ELR (cell line): ENCODE measurements at regions not wholly inside any gene's neighbourhood (a gene's known extent, or its start where the extent isn't known, plus 50 kb on each side); places are given as distances from the start of the nearest gene placed in this dataset.
"Not testable (repeated sequence)": the region's sequence is repeated elsewhere in the genome, so short reads cannot be mapped to it uniquely, and the experiment has no call there.

Experiments
- DNase-seq: peaks from one replicate; pipeline ENCODE4 v3.0.0-alpha.2; 2015; ENCODE audit warnings: low read depth

DNA sequence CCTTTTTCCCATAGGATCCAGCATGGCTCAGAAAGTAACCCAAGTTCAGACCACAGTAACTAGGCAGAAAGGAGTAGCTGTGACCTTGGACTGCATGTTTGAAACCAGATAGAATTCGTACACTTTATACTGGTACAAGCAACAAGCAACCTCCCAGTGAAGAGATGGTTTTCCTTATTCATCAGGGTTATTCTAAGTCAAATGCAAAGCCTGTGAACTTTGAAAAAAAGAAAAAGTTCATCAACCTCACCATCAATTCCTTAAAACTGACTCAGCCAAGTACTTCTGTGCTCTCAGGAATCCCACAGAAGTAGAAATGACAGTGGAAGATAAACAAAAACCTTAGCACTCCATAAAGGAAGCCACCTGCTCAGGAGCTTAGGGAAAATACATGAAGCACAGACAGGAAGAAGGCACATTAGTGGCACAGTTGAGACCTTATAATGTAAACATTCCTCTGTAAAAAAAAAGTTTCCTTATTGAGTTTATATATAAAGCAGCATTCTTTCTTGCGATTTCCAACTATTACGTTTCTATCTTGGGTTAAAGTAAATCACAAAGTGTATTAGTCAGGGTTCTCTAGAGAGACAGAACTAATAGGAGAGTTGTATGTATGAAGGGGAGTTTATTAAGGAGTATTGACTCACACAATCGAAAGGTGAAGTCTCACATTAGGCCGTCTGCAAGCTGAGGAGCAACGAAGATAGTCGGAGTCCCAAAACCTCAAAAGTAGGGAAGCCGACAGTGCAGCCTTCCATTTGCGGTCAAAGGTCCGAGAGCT lies 398.4 kb downstream of the DAD1 start:
- DNase-seq: peak; percentile 17

DNA sequence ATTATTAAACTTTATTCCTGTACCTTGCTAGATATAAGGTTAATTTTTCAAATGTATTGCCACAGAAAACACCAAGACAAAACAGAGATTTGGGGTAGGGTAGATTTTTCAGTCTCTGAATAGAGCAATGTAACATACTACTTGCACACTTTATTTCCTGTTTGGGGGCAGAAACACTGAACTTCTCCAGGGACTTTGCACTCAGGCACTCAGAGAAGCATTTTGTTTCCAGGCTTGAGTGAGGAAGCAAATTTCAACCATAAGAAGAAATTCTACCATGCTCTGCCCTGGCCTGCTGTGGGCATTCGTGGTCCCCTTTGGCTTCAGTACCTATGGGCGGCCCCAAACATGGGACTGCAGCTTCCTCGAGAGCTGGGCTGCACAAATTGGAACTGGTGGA lies 399.1 kb downstream of the DAD1 start:
- no peak for DNase-seq

DNA sequence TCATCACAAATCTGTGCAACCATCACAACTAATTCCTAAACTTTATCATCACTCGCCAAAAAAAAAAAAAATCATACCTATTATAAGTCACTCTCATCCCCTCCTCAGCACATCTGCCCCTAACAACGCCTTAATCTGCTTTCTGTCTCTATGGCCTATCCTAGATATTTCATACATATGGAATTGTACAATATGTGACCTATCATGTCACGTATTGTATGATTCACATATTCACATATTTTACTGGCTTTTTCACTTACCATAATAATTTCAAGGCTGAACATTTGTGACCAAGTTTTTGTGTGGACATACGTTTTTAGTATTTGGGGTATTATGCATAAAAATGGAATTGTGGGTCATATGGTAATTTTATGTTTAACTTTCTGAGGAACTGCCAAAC lies 400.7 kb downstream of the DAD1 start:
- DNase-seq: peak; percentile 3

DNA sequence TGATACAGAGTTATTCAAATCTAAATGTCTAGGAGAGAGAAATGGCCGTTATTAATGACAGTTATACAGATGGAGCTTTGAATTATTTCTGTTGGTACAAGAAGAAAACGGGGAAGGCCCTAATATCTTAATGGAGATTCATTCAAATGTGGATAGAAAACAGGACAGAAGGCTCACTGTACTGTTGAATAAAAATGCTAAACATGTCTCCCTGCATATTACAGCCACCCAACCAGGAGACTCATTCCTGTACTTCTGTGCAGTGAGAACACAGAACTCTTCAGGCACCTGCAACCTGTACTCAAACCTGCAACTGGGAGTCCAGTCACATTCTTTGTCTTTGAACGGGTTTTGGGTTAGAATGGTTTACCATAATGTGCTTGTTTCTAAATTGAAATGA lies 403.2 kb downstream of the DAD1 start:
- no peak for DNase-seq

DNA sequence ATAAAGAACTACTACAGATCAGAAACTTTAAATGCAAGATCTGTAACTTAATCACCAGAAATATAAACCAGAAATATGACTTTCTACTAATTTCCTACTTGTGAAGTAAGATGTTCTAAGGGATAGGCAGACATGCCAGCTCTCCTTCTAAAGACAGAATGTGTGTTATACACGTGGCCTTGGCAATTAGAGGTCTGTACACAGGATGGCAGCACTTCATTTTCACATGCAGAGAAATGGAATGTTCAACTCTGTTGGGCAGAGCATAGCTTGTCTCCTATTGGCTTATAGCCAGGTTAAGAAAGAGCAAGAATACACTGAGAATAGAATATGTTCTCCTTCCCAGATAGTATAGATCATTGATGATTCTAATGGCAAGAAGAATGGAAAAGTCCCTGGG lies 403.8 kb downstream of the DAD1 start:
- no peak for DNase-seq

DNA sequence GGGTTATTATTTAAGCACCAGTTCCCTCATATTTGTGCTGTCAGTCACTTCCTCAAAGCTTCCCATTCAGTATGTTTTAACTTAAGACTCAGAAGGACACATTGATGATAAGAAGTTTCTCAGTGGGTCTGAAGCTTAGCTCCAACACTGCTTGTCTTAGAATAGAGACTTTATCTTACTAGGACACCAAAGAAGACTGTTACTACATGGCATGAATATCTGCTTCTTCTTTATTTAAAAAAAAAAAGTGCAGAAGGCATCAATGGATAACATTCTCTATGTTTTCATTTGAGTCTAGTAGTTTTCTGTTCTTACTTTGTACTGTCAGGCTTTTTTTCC lies 404.2 kb downstream of the DAD1 start:
- DNase-seq: no peak

DNA sequence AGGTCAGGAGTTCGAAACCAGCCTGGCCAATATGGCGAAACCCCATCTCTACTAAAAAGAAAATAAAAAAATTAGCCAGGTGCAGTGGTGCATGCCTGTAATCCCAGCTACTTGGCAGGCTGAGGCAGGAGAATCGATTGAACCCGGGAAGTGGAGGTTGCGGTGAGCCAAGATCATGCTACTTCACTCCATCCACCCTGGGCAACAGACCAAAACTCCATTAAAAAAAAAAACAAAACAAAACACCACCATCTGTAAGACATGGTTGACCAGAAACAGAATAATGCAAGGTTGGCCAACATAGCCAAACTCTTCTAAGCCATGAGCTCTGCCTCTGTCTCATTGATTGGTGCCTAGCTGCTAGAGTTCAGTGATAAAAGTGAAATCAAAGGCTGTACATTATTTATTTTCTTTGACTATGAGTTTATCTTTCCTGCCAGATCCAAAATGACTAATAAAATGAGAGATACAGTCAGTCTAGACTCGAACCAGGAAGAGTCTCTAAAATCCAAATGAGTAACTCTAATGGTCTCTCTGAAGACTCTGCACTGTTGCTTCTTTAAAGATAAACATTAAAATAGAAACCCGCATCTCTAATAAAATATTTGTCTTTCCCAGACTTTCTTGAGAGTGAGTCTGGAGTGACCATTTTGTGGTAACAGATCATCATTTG lies 404.7 kb downstream of the DAD1 start:
- DNase-seq: peak; percentile 2

DNA sequence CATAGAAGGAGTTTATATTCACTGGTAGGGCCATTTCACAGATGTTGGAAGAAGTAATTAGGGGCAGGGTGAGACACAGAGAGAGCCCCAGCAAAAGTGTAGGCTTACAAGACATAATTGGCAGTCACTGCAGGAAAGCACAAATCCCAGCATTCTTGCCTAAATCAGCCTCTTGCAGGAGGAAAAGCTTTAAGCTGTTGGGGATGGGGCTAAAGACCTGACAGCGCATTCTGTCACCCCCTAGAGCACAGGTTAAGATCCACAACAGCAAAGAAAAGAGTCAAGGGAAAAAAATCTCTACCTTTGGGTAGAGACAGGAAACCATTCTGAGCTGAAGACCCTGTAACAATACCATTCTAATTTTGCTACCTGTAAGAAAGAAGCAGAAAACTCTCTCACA lies 409.0 kb downstream of the DAD1 start:
- DNase-seq: no peak

DNA sequence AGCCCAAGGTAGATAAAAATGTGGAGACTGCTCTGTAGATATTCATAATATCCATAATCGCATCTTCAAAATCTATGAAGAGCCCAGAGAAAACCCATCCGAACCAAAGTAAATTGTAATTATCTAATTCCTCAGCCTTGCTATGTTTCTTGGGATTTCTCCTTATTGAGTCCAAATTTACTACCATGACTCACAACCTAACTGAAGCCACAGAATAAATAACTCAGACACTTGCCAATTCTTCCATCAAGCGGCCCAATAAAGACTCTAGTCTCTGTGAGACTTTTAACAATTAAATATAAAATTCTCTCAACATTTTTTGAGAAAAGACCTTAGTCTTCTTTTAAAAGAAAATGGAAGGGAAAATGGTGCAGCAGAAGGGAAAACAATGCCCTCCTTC lies 409.8 kb downstream of the DAD1 start:
- DNase-seq: no peak

DNA sequence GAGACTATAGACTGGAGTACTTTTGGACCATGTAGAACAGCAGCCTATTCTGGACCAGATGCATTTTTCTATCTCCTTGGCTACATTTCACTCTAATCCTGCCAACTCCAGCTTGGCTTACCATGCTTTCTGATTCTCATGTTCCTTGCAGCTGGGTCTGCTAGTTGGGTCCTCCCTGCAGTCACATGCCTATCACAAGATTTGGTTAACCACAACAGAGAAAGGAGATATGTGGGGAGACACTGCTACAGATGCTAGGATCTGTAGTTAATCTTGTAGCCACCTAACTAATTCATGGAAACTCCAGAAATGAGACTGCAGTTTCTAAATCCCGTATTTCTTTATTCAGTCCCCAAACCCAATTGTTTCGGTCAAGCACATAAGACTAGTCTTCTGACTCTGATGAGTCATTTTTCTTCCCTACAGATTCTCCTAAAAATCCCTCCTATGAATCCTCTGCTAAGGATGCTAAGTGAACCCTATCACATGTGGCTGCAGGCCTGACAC lies 410.6 kb downstream of the DAD1 start:
- no peak for DNase-seq

DNA sequence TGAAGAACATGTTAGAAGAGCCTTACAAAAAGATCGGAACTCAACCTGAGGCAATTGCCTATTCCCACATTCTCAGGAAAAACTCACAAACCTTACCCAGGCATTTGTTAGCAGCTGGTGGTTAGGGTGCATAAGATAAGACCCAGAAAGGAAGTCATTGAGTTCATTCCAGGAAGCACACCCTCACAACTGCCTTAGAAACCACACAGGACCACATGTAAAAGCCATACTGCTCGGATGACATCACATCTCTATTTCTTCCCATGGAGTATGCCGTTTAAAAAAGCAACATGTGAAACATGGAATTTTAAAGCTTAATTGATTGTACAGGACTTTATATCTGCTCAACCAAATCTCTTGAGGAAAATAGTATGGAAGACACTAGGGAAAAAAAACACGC lies 411.2 kb downstream of the DAD1 start:
- no peak for DNase-seq

DNA sequence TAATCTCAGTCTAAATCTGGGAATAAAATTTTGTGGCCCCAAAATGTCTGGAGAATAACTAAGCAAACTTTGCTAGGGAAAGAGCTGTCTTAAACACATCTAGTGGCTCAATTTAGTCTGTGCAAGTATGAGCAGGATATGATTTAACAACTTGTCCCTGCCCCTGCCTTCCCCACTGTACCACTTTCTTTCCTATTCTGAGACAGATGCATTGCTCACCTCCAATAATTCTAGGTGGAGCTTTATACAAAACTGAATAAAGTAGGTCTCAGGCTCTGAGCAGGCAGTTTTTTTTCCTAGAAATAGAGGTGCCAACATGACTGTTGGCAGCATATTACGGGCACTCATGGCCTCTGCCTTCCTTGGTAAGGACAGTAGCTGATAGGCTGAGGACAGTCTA lies 412.1 kb downstream of the DAD1 start:
- DNase-seq: no peak

DNA sequence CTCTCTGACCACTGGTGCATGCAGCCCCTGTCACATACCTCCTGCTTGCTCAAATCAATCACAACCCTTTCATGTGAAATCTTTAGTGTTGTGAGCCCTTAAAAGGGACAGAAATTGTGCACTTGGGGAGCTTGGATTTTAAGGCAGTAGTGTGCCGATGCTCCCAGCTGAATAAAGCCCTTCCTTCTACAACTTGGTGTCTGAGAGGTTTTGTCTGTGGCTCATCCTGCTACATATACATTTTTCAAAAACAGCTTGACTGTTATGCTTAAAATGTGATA lies 413.8 kb downstream of the DAD1 start:
- DNase-seq: not testable (repeated sequence)

DNA sequence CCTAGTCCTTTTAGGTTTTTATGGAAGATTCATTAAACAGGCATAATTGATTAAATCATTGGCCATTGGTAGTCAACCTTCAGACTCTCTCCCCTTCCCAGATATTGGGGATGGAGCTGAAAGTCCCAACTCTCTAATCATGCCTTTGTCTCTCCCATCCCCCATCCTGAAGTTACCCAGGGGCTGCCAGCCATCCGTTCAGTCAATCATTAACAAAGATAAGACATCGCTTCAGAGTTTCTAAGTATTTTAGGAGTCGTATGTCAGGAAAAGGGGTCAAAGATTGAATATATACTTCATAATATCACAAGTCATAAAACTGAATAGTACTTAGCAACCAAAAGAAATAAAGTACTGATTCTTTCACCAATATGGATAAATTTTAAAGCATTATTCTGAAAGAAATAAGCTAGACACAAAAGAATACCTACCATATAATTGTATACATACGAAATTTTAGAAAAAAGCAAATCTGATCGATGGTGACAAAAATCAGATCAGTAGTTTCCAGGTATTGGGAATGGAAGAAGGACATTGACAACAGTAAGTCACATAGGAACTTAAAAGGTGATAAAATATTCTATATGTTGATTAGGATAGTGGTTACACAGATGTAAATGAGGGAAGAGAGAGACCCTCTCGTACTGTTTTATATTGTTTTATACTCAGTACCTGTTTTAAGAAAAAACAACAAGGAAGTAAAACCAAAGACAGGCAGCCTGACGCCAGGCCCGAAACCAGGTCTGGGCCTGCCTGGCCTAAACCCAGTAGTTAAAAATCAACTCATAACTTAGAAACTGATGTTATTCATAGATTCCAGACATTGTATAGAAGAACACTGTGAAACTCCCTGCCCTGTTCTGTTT lies 414.4 kb downstream of the DAD1 start:
- no peak for DNase-seq

DNA sequence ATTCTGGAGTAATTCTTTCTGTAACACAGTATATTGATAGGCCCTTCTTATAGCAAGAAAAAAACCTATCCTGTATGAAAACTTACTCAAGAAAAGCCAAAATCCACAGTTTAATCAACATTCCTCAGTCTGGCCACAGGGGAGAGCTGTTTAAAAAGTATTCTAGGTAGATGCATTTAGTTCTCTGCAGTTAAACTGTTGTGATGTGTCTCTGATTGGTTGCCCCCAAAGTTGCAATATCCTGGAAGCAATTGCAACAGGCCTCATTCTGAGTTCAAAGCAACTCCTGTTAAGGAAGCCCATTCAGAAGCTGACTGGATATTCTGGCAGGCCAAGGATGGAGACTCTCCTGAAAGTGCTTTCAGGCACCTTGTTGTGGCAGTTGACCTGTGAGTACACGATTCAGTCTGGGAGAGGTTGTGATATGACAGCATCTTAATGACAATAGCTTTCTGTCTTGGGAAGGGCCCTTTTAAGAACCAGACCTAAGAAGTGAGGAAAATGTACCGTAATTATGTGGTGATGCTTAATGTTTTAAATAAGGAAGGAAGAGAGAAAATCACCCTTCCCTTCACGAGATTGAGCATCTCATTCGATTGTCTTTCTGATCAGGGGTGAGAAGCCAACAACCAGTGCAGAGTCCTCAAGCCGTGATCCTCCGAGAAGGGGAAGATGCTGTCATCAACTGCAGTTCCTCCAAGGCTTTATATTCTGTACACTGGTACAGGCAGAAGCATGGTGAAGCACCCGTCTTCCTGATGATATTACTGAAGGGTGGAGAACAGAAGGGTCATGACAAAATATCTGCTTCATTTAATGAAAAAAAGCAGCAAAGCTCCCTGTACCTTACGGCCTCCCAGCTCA lies 420.7 kb downstream of the DAD1 start:
- no peak for DNase-seq

DNA sequence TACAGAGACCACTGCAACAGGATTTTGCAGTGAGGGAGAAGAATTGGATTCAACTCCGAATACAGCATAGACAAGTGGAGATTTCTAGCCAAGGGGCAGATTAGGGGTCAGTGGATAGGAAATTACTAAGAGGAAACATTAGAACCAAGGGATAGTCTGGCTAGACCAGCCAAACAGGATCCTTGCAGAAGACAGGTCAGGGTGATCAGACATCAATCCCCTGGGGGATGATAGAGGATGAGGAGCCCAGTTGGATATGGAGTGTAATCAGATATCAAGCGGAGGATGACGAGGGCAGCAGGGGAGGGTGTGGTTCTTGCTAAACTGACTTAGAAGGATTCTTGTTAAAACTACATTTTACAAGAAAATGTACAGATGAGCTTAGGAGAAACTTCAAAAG lies 424.4 kb downstream of the DAD1 start:
- DNase-seq: no peak

DNA sequence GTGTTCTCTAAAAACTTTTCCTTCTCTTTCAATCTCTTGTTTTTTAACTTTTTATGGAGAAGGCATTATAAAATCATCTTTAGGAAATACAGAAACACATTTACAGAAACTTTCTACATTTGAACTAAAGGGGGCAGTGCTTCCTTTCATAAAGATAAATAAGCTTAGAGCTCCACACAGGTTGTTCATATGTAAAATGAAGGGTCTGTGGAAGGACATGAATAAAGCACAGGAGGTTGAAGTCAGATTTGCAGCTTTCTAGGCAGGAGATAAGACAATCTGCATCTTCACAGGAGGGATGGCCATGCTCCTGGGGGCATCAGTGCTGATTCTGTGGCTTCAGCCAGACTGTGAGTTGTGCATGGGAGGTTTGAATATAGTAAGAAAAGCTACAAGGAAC lies 426.0 kb downstream of the DAD1 start:
- DNase-seq: peak; percentile 1

DNA sequence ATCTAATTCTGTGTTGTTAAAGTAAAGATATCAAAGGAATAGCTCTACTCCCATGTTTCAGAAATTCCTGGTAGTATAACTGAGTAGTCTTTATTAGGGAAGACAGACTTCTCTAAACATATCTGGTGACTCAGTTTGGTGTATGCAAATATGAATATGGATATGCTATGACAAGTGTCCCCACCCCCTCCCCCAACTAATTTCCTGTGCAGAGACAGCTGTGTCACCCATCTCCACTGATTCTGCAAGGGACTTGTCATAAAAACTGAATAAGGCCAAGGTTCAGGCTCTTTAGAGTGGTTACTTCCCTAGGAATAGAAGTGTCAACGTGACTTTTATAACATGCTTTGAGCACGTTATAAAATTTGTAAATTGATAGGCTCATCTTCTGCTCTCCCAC lies 429.1 kb downstream of the DAD1 start:
- DNase-seq: no peak

DNA sequence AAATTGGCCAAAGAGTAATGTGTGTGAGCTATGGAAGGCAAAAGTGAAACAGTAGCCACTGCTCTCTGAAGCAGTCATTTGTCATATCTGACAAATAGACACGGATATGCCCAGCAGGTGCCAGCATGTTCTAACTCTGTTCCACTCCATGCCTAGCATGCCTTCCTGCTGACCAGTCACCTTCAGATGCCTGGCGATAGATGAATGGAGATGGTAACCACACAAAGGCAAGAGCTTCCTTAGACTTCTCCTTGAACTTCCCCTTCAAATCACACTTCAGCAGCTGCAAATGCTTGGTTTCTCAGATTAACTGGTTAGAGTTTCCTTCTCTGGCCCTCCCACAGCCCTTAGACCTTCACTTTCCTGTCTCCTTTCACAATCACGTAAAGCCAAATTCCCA lies 429.9 kb downstream of the DAD1 start:
- DNase-seq: no peak

DNA sequence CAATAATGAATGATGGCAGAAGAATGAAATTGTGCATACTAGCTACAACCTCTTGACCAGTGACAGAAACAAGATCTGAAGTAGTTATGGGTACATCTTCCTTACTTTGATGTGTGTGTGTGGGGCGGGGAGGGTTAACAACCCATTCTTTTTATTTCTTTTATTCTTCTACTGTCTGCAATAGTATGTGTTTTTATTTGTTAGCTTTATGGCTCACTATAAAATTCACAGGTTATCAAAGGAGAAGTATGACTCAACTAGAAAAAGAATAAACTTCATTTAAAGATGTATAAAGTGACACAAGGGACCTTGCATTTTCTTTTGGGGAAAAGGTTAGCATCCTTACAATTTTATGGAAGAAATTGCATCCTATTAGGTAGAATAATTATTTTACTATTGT lies 430.5 kb downstream of the DAD1 start:
- no peak for DNase-seq

DNA sequence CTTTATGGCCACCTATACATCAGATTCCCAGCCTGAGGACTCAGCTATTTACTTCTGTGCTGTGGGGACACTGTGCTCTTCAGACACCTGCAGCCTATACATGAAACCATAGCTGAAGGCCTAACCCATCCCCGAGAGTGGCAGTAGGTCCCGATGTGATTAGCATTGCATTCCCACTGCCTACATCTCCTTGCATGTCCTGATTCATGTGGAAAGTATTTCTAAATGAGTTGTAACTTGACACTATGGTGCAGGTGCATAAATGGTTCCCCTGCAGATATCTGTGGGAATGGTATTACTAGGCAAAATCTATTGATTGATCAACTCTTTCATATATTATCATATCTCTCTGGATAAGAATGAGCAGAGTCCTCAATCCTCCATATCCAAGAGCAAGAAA lies 433.5 kb downstream of the DAD1 start:
- no peak for DNase-seq

DNA sequence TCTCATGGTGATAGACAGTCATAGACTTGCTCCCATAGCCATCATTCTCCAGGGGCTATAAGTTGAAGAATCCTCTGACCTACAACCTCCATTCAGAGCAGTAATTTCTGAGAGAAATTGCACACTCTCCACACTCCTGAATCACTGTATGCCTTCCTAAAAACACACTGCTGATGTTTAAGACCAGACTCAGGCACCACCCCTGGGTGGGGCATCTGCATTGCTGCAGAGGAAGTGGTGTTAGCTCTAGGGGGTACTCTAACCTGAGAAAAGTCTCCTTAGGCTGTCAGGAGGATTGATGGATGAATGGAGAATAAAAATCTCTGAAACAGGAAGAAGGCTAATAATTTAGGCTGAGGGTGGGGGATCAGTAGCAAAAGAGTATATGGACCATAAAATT lies 436.1 kb downstream of the DAD1 start:
- DNase-seq: no peak
